Myocyte (in vitro differentiated cells): ENCODE measurements at regions not wholly inside any gene's neighbourhood (a gene's known extent, or its start where the extent isn't known, plus 50 kb on each side); places are given as distances from the start of the nearest gene placed in this dataset.
"Not testable (repeated sequence)": the region's sequence is repeated elsewhere in the genome, so short reads cannot be mapped to it uniquely, and the experiment has no call there.

Source experiments
- DNase-seq: peaks from one replicate; pipeline ENCODE4 v3.0.0-alpha.2; 2012; ENCODE audit warnings: low read depth

DNA sequence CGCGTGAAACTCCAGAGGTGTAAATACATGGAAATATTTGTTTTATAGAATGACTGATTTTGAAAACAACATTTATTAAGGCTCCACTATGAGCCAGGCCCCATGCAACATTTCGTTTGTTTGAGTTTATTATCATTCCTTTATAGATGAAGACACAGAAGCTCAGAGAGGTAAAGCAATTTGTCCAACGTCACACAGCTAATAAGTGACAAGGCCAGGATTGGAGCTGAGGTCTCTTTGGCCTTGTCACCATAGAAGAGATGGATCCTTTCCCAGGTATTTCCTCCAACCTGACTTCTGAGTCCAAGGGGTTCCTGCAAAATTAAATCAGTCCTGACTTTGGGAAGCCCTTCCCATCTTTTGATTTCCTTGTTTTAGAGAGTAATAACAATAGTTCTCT lies 98.0 kb downstream of the SYF2 start:
- no peak for DNase-seq

DNA sequence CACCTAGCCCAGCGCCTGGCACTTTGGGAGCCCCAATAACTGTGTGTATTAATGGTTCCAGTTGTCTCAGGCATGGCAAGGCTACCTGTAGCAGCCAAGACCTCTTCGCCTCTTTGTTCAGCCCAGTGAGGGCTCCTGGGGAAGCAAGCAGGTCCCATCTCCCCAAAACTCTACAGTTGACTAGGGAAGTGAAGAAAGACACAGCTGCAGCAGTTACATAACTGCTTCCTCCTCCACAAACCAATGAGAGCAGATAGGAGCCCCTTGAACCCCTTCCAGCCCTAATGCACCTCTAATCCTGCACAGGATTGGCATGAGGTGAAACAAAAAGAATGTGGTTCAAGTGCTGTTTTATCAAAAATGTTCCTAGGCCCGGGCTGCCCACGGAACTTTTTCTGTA lies 100.5 kb downstream of the SYF2 start:
- DNase-seq, result no peak

DNA sequence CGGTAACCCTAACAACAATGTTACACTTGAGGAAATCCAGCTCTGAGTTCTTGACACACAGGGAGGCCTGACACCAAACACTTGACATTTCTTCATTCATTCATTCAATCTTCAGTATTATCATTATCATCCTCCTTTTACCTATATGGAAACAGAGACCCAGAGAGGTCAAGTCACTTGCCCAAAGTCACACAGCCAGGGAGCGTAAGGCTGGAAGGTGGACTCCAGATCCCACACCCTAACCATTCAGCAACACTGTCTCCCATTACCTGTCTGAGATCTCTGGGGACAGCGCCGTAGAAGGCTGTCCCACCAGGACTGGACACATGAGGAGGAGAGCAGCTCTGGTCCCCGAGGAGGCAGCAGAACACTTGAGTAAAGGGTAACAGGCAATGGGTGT lies 101.4 kb downstream of the SYF2 start:
- DNase-seq, result no peak

DNA sequence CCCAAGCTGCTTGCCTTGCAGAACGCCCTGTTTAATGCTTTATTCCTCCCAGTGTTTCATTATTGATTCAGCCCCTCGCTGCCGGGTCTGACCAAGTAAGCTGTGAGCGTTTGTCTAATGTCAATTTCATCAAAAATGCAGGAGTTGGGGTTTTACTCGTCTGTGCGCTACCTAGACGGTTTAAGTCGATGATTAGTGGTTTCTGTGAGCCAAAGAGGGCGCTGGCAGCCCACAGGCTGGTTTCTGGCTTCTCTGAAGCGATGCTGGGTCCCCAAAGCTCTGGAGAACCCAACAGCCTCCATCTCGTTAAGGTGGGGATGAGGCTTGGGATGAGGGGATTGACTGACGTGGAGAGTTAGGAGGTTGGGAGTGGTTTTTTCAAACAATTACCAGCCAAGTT lies 102.9 kb downstream of the SYF2 start:
- no peak for DNase-seq

DNA sequence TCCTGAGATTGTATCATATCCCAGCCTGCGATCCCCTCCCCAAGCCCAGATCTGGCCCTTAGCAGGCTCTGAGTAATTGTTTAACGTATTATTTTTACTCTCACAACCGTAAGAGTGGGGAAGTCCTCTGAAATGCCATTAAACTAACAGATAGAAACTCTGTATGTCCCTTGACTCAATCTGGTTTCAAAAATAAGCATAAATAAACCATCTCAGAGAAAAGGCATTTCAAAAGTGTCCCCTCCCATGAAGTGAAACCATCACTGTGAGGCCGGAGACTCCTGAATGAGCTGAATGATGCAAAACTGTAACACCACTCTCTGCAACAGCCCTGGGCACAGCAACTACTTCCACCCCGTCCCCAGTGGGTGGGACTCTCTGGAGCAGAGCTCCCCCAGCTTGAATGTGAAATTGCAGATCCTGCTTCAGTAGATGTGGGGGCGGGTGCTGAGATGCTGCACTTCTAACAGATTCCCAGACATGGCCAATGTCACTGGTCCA lies 104.1 kb downstream of the SYF2 start:
- DNase-seq, result no peak

DNA sequence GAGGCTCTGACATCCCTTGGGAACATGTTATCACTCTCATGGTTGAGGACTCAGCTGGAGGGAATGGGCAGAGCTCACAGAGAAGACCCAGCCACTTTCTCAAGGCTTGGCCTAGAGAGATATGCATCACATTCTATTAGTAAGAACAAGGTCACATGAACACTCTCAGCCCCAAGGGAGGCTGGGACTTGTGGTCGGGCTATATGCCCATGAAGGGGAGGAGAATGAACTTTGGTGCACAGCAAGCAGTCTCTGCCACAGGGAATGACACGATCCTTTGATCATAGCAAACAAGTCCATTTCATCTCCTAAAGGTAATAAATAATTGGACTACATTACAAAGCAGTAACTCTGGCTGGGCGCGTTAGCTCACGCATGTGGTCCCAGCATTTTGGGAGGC lies 105.7 kb downstream of the SYF2 start:
- DNase-seq, result peak; percentile 12

DNA sequence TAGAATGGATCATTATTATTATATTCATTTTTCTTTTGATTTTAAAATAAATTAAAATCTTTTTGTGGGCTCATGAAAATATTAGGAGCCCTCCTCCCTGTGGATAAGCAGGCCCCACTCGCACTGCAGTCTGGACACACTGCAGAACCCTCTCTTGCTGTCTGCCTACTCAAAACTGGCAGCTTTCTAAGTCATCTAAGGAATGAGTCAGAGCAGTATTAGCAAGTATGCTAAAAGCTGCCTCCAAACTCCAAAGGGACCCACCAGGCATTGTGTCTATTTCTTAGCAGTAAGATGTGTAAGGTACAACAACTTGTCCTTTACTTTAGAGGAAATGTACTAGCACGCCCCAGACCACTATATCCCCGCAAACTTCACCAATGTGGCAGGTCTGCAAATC lies 108.8 kb downstream of the SYF2 start:
- DNase-seq, result no peak

DNA sequence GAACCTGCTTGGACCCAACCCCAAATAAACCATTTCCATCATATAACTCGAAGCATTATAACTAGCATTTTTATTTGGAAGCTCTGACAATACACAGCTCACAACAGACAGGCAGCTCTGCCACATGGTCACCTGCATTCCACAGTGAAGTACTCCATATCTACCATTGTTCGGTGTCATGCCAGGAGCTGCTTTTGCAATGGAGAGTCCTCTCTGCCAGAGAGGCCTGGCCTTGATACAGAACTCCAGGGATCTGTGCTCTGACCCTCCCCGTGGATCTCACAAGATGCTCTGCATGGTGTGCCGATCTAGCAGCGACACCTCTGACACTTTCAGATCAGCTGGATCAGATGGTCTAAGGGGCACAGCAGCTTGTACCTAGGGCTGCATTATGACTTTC lies 109.6 kb downstream of the SYF2 start:
- no peak for DNase-seq

DNA sequence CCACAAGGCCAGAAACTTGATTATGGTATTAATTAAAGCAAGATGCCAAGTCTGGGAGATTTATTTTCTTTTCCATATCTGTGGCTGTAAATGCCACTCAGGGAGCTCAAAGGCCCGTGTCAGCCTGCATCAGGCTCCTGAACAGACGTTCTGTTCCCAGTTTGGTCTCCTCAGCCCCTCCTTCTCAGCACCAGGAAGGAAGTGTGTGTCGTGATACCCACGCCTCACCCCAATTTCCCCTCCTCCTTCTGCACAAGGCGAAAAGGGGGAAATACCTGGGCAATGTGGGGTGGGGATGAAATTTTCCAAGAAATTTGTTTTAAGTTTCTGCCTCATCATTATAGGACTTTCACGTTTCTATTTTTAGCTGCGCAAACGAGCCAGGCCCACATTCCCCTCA lies 112.0 kb downstream of the SYF2 start:
- DNase-seq, result no peak

DNA sequence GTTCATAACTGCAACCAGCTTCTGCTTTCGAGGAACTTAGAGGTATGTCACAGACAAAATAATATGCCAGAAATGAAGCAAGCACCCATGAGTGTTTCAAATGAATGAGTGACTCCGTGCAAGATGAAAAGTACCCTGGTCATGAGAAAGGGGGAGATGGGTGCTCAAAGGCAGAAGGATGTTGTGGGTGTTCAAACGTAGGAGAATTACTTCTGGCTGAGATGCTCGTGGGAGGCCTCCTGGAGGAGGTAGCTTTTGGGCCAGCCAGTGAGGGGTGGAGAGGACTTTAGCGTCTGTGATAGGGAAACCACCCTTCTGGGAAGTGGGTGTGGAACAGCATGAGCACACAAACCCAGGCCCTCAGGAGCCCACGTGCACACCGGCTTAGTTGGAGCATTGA lies 113.8 kb downstream of the SYF2 start:
- DNase-seq, result no peak

DNA sequence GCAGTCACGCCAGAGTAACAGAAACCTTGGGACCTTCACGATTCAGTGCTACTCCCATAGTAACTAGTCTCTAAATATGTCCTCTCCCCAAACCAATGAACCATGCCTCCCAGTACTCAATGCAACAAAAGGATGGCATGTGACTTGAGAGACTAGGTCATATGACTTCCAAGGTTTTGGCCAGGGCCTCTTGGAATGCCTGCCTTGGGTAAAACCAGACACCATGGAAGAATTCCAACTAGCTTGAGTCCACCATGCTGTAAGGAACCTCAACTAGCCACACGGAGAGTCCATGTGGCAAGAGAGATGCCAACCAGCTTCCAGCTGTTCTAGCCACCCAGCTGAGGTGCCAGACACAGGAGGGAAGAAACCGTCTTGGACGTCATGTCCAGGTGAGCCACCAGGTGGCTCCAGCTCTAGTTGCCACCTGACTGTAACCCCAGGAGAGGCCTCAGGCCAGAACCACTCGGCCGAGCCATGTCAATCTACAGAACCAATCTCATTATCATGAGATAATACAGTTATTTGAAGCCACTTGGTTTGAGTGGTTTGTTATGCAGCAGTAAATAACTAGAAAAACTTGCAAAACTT lies 115.0 kb downstream of the SYF2 start:
- no peak for DNase-seq

DNA sequence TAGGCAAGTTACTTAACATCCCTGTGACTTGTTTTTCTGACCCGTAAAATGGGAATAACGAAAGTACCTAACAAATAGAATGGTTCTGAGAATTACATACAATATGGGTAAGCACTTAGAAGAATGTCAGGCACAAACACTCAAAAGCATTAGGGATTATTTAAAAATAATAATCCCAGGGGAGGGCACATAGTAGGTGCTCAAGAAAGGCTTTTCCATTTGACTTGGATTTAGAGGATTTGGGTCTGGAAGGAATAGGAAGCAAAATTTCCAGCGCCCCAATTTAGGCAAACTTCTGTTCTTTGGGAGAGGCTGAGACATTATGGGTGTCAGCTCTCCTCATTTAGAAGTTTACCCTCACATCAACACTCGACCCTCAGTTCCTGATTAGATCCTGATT lies 115.5 kb downstream of the SYF2 start:
- DNase-seq, result no peak

DNA sequence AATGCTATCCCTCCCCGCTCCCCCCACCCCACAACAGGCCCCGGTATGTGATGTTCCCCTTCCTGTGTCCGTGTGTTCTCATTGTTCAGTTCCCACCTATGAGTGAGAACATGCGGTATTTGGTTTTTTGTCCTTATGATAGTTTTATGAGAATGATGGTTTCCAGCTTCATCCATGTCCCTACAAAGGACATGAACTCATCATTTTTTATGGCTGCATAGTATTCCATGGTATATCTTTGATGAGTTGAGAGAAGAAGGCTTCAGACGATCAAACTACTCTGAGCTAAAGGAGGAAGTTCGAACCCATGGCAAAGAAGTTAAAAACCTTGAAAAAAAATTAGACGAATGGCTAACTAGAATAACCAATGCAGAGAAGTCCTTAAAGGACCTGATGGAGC lies 116.2 kb downstream of the SYF2 start:
- not testable (repeated sequence) for DNase-seq

DNA sequence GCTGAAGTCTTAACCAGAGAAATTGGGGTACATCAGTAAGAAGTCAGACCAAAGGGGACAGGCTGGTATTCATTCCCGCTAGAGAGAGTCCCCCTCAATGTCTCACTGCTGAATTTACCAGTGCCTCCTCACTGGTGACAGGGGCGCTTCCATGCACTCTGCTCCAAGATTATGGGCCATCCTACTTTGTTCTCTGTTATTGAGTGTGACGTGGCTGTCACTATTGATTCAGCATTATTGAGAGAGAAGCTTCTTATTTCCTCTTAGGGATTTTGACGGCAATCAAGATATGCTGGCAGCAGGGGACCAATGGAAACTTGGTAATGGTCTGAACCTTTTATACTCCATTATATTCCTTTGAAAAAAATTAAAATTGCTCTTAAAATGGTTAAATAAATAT lies 118.6 kb downstream of the SYF2 start:
- DNase-seq, result no peak

DNA sequence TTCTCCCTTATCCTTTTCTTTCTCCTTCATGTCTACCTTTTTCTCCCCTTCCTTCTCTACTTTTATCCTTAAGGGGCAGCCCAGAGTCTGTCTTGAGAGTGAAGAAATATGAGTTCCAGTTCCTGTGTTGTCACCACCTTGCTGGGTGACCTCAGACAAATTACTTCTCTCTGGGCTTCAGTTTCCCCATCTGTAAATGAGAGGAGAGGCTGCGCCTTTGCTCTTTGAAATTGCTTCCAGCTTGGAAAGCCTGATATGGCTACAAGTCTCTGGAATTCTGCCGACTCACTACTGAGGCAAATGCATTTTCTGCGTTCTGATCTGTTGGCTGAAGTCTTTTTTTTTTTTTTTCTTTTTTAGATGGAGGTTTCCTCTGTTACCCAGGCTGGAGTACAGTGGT lies 119.2 kb downstream of the SYF2 start:
- DNase-seq, result no peak

DNA sequence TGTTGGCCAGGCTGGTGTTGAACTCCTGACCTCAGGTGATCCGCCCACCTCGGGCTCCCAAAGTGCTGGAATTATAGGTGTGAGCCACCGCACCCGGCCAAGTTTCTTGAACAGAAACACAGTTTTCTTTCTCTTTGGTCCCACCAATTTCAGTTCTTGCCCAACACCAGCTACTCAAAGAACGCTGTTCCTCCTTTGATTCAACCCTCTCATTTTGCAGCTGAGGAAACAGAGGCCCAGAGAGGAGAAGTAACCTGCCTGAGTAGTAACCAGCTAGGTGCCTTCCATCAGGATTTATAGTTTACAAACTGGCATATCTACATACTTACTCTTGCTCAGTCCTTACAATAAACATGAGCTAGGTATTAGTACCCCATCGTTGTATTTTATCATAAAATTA lies 119.9 kb downstream of the SYF2 start:
- DNase-seq, result no peak

DNA sequence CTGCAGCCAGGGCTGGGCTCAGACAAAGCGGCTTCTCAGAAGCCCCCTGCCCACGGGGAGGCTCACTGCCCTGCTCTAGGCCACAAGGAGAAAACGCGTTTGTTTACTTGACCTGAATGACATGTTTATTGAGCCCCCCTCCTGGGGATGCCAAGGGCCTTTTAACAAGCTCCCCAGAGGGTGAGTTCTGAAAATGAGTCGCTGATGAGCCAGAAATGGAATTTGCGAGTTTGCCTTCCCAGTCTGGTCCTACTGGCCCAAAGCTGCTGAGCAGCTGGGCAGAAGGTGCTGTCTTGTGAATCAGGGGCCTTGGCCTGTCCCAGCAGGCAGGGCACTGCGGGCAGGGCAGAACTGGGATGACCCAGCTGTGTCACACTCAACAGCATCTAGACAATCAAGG lies 120.6 kb downstream of the SYF2 start:
- DNase-seq, result no peak

DNA sequence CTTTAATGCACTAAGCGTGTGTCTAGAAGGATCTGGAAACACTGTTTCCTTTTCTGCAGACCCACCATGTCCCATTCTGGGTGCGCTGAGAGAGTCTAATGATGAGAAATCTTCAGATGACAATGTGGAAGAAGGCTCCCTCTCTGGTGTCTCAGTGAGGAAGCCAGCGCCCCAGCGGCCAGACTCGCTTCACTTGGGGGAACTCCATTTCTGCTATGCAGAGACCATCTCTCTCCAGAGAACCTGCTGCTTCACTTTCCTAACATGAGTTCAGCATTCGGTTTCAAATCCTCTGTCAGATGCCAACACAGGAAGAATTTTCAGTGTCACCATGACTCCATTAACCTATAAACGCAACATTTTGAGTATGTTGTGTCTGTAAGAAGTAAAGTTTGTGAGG lies 121.8 kb downstream of the SYF2 start:
- no peak for DNase-seq

DNA sequence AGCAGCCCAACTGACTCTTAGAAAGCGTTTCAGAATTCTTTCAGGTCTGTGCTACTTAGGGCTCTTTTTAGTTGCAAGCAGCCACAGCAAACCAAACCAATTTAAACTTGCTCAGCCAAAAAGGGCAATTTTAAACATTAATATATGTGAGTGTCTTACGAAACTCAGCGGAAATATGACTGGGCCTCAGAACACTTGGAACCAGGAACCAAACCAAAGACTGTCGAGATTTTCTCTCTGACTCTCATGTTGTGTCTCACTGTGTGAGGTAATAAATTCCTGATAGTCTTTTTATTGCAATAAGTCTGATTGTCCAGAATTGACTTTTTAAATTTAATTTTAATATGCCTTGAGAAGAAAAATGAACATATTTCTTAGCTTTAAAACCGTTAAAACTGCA lies 122.3 kb downstream of the SYF2 start:
- no peak for DNase-seq

DNA sequence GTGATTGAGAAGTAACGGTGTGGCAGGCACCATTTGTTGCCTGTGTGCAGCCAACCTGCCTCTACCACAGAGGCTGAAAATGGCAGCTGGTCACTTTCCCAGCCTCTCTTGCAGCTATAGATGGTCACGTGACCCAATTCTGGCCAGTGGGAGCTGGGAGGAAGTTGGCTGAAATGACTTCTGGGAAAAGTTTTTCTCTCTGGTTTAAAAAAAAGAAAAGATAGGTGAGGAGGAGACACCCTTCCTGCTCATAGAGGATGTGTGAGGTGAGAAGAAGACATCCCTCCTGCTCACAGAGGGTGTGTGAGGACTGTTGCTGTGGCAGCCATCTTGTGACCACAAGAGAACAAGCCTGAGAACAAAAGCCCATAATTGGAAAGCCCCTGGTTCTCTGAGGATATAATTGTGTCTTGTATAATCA lies 122.8 kb downstream of the SYF2 start:
- DNase-seq, result no peak

DNA sequence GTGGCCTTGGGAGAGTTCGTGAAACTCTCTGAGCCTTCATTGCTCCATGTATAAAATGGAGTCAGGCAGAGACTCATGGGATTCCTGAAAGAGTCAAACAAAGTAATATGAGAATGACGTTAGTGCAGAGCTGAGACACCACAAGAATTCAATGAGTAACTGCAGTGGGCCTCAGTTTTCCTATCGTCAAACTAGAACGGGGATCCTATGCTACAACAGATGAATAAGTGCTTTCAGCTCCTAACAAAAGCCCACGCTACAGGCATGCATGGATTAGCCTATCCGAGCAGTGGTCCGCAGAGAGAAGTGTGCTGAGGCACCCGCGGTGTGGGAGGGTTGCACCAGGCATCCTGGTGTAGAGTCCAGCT lies 124.7 kb downstream of the SYF2 start:
- DNase-seq, result peak; percentile 60

DNA sequence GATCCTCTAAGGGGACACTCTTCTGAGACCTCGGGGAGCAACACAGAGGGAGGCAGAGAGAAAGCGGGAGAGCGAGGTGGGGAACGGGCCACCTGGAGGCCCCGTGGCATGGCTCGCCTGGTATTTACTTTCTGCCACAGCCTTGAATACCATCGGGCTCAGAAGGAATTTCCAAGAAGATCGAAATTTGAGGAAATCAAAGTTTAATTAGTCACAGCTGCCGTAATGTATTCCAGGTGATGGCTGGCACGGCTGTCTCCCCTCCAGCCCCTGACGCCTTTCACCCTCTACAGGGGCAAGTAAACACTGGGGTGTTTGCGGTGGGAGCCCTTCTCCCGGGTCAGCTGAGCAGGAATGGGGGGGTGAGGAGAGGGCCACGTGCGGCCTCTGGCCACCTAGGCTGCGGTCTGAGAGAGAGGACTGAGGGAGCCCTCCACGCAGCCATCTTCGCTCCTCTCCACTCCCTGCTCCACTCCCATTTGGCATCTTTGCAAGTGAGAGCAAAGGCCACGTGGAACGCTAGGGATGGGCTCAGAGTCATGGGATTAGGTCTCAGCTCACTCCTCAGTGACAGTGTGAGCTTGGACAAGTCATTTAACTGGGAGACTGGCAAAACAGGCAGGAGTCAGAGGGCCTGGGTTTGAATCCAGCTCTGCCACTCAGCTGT lies 125.2 kb downstream of the SYF2 start:
- DNase-seq, result peak; percentile 49

DNA sequence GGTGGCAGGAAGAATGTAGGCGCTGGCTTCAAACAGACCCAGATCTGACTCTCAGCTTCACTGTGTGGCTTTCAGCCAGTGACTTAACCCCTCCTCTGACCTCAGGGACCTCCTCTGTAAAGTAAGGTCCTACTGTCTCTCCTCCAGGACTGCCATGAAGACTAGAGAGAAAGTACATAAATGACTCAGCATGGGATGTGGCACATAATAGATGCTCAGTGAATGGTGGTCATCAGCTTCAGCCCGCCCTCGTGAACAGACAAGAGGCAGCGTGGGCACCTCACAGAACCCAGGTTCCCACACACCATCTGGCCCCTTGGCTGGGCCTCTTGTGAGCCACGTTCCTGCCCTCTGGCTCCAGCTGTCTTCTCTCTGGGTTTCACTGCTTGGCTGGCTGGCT lies 126.0 kb downstream of the SYF2 start:
- DNase-seq, result peak; percentile 93

DNA sequence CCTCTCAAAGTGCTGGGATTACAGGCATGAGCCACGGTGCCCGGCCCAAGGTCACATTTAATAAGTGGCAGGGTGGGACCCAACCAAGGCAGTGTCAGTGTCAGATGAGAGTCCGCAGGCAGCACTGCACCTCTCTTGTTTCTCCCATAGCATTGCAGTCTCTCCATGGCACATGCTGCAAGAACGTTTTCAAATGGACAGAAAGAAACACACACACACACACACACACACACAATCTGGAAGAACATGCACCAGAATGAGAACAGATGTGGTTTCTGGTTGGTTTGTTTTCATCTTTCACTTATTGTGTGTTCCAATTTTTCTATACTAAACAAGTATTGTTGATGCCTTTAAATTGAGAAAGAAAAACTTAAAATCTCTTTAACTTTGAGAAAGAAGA lies 126.5 kb downstream of the SYF2 start:
- DNase-seq, result peak; percentile 26
